ENCODE measurements at regions not wholly inside any gene's neighbourhood (a gene's known extent, or its start where the extent isn't known, plus 50 kb on each side); places are given as distances from the start of the nearest gene placed in this dataset.
"Not testable (repeated sequence)": the region's sequence is repeated elsewhere in the genome, so short reads cannot be mapped to it uniquely, and the experiment has no call there.

GRCh38 chr7:66505531-66506451, 122.9 kb upstream of the KCTD7 start:
- no peak overlapping the region for H3K27ac ChIP-seq
- no peak for TF ChIP-seq ZFX (IDR thresholded peaks at IDR 0.05)
- TF ChIP-seq, protein P1, sequence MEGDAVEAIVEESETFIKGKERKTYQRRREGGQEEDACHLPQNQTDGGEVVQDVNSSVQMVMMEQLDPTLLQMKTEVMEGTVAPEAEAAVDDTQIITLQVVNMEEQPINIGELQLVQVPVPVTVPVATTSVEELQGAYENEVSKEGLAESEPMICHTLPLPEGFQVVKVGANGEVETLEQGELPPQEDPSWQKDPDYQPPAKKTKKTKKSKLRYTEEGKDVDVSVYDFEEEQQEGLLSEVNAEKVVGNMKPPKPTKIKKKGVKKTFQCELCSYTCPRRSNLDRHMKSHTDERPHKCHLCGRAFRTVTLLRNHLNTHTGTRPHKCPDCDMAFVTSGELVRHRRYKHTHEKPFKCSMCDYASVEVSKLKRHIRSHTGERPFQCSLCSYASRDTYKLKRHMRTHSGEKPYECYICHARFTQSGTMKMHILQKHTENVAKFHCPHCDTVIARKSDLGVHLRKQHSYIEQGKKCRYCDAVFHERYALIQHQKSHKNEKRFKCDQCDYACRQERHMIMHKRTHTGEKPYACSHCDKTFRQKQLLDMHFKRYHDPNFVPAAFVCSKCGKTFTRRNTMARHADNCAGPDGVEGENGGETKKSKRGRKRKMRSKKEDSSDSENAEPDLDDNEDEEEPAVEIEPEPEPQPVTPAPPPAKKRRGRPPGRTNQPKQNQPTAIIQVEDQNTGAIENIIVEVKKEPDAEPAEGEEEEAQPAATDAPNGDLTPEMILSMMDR (conservative IDR thresholded peaks at IDR 0.05): no peak

GRCh38 chr7:66506703-66507102, 122.0 kb upstream of the KCTD7 start:
- H3K27ac ChIP-seq: not testable (repeated sequence)

DNA sequence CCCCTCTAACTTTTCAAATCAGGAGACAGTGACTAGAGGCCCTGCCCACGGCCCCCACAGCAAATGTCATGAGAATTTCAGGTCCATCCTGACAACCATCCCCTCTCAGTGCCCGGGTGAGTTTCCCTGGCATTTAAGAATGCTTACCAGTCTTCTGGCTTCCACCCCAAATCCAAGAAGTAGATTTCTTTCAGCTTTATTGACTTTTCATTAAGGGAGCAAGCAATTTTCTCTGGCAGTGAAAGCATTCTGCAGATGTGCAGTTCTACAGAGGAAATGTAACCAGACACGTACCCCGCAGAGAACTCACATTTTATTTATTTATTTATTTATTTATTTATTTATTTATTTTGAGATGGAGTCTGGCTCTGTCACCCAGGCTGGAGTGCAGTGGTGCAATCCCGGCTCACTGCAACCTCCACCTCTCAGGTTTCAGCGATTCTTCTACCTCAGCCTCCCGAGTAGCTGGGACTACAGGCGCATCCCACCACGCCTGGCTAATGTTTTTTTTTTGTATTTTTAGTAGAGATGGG, 120.9 kb upstream of the KCTD7 start:
- H3K27ac ChIP-seq: no peak overlapping the region
- TF ChIP-seq, protein P1 (conservative IDR thresholded peaks at IDR 0.05): no peak
- no peak for TF ChIP-seq ZFX (IDR thresholded peaks at IDR 0.05)

DNA sequence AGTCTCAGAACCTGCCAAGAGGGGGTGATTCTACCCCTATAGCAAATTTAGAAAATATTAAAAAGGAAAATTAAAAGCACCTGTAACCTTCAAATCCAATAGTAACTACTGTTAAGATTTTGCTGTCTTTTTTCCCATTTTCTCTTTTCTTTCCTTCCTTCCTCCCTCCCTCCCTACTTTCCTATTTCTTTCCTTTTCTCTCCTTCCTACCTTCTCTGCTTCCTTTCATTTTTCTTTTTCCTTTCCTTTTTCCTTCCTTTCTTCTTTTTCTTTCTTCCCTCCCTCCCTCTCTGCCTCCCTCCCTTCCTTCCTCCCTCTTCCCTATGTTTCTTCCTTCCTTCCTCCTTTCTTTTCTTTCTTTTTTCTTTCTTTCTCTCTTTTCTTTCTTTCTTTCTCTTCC, 120.2 kb upstream of the KCTD7 start:
- TF ChIP-seq ZFX (IDR thresholded peaks at IDR 0.05): no peak
- TF ChIP-seq, protein P1 (conservative IDR thresholded peaks at IDR 0.05): no peak

GRCh38 chr7:66514050-66514449, 114.6 kb upstream of the KCTD7 start:
- TF ChIP-seq ZFX (IDR thresholded peaks at IDR 0.05): no peak
- TF ChIP-seq, protein P1 (conservative IDR thresholded peaks at IDR 0.05): no peak
- H3K27ac ChIP-seq: no peak overlapping the region

More for the DNA sequence above, 120.2 kb upstream of the KCTD7 start:
- H3K27ac ChIP-seq: no peak overlapping the region

DNA sequence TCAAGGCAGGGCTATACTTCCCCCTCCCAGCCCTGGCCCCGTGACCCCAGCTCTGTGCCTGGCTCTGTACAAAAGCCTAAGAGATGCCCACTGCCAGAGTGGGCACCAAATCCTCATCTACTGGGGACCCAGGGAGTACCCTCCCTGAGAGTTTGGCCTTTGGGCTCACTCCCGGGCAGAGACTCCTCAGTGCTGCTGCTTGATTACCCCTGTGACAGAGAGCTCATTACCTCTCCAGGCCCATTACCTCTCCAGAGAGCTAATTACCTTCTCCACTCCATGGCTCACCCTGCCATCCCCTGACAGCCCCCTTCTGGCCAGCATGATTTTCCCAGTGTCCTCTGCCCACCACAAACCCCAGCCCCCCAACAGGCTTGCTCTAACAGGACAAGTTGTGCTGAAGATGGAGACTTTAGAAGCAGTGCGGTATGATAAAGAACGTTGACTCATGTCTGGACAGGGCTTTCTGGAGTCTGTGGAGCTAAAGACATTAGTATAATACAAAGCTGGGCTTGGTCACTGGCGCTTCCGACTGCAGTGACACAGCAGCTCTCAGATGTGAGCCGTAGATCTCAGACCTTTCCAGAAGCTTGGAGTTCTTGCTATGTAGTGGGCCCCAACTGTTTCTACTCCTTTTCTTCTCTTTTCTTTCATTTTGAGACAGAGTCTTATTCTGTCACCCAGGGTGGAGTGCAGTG, 111.3 kb upstream of the KCTD7 start:
- TF ChIP-seq ZFX (IDR thresholded peaks at IDR 0.05): no peak
- TF ChIP-seq, protein P1 (conservative IDR thresholded peaks at IDR 0.05): no peak
- no peak overlapping the region for H3K27ac ChIP-seq

DNA sequence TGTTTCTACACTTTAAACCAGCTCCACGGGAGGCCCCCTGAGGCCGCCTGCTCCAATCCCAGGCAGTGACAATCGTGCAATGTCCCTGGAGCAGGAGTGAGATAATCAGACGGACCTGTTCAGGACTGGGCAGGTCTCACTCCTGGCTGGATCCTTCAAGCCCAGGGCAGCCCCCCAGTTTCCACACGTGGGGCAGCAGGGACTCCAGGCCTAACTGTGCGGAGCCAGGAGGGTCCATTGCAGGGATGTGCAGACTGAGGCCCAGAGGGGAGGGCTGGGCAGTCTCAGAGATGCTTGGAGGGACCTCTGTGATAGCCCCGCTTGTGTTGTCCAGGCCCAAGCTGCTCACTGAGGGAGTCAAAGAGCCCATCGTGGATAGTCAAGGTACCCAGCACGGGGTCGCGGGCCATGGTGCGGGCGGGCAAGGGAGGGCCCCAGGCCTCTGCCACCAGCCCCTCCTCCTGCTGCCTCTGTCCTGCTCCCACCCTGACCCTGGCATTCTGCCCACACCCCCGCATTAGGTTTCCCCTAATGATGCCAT, 110.5 kb upstream of the KCTD7 start:
- H3K27ac ChIP-seq: no peak overlapping the region
- no peak for TF ChIP-seq ZFX (IDR thresholded peaks at IDR 0.05)
- TF ChIP-seq, protein P1 (conservative IDR thresholded peaks at IDR 0.05): no peak

Measured in C4-2B (cell line).